DND-41 (cell line): ENCODE measurements at regions not wholly inside any gene's neighbourhood (a gene's known extent, or its start where the extent isn't known, plus 50 kb on each side); places are given as distances from the start of the nearest gene placed in this dataset.

Experiments
- EZH2 ChIP-seq: IDR thresholded peaks from 3 replicates; pipeline ENCODE4 v1.6.1; 2012; ENCODE audit warnings: borderline replicate concordance, low read depth, mild to moderate bottlenecking, moderate library complexity, low read length, inconsistent platforms; ENCODE audit not compliant: severe bottlenecking
- TF ChIP-seq, protein P1 (sequence below): IDR thresholded peaks from 2 replicates; pipeline ENCODE4 v1.5.1; 2012; ENCODE audit warnings: borderline replicate concordance, low read length, moderate library complexity, mild to moderate bottlenecking; ENCODE audit not compliant: poor library complexity, severe bottlenecking; ENCODE audit errors: extremely low read depth

DNA sequence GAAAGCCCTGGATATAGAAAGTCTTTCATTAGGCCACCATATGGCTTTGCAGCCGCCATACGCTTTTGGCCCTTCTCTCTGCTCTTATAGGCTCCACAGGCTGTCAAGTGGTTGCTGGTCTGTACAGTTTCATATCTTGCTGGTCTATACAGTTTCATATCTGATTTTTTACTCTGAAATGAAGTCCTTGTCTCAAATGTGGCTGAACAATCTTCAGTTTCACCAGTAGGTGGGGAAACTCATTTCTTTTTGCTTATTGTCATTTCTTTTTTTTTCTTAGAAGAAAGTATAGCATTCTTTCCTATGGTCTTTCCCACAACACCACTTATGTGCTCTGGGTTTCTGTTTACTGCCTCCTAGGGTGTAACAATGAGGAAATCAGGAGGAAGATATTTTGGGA, 771.4 kb upstream of the MMS22L start:
- TF ChIP-seq, protein P1, sequence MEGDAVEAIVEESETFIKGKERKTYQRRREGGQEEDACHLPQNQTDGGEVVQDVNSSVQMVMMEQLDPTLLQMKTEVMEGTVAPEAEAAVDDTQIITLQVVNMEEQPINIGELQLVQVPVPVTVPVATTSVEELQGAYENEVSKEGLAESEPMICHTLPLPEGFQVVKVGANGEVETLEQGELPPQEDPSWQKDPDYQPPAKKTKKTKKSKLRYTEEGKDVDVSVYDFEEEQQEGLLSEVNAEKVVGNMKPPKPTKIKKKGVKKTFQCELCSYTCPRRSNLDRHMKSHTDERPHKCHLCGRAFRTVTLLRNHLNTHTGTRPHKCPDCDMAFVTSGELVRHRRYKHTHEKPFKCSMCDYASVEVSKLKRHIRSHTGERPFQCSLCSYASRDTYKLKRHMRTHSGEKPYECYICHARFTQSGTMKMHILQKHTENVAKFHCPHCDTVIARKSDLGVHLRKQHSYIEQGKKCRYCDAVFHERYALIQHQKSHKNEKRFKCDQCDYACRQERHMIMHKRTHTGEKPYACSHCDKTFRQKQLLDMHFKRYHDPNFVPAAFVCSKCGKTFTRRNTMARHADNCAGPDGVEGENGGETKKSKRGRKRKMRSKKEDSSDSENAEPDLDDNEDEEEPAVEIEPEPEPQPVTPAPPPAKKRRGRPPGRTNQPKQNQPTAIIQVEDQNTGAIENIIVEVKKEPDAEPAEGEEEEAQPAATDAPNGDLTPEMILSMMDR = peak; percentile 4
- no peak for TF ChIP-seq EZH2
